Keratinocyte (primary cell): ENCODE measurements at regions not wholly inside any gene's neighbourhood (a gene's known extent, or its start where the extent isn't known, plus 50 kb on each side); places are given as distances from the start of the nearest gene placed in this dataset.

Experiments
- DNase-seq: peaks from one replicate; pipeline ENCODE4 v3.0.0-alpha.2; 2011; ENCODE audit warnings: low read depth, missing footprints, low spot score
- FAIRE-seq: peaks from 2 replicates; lab custom pipeline; 2011; peaks lifted over from hg19 to GRCh38; lab: Jason Lieb, UNC
- H2AFZ ChIP-seq: 2 replicates; pipeline ENCODE4 v1.6.0; 2012; ENCODE audit warnings: low read length, control low read depth, inconsistent platforms; ENCODE audit not compliant: control insufficient read depth
- H3K27ac ChIP-seq: 2 replicates; pipeline ENCODE4 v1.5.1; 2011; ENCODE audit warnings: low read length; ENCODE audit not compliant: control insufficient read depth, insufficient read depth
- H3K27me3 ChIP-seq: 3 replicates; pipeline ENCODE4 v1.6.0; 2011; ENCODE audit warnings: low read length; ENCODE audit not compliant: control insufficient read depth, insufficient read depth; ENCODE audit errors: extremely low read depth
- H3K36me3 ChIP-seq, 2 experiments: 2 replicates in 1 of 2; 3 replicates in 1 of 2; pipeline ENCODE4 v1.5.1; 2011; ENCODE audit warnings: low read length in 2 of 2, mild to moderate bottlenecking in 1 of 2; ENCODE audit not compliant: control insufficient read depth in 2 of 2, insufficient read depth in 2 of 2; ENCODE audit errors: extremely low read depth in 1 of 2
- H3K4me1 ChIP-seq: 3 replicates; pipeline ENCODE4 v1.5.1; 2011; ENCODE audit warnings: low read length; ENCODE audit not compliant: control insufficient read depth, insufficient read depth; ENCODE audit errors: extremely low read depth
- H3K4me2 ChIP-seq: 3 replicates; pipeline ENCODE4 v1.6.0; 2011; ENCODE audit warnings: low read depth, low read length; ENCODE audit not compliant: control insufficient read depth, insufficient read depth; ENCODE audit errors: extremely low read depth
- H3K4me3 ChIP-seq, 3 experiments: fragments of 200-600 bp in 1 of 3; sonication (generic) in 1 of 3; 2 replicates in 2 of 3; 3 replicates in 1 of 3; pipeline ENCODE4 v1.5.1; 2011 to 2016; ENCODE audit warnings: low read length in 3 of 3, mild to moderate bottlenecking in 3 of 3, control low read depth in 2 of 3, inconsistent platforms in 1 of 3, low read depth in 1 of 3, mixed read lengths in 1 of 3, mixed run types in 1 of 3, moderate library complexity in 1 of 3; ENCODE audit not compliant: control insufficient read depth in 2 of 3, insufficient read depth in 2 of 3; ENCODE audit errors: extremely low read depth in 1 of 3
- H3K79me2 ChIP-seq: 2 replicates; pipeline ENCODE4 v1.6.0; 2012; ENCODE audit warnings: low read length; ENCODE audit not compliant: control insufficient read depth, insufficient read depth
- H3K9ac ChIP-seq: 3 replicates; pipeline ENCODE4 v1.6.0; 2011; ENCODE audit warnings: low read length; ENCODE audit not compliant: control insufficient read depth, insufficient read depth; ENCODE audit errors: extremely low read depth
- H3K9me1 ChIP-seq: 3 replicates; pipeline ENCODE4 v1.6.0; 2011; ENCODE audit warnings: low read length; ENCODE audit not compliant: control insufficient read depth, insufficient read depth; ENCODE audit errors: extremely low read depth
- H3K9me3 ChIP-seq: 2 replicates; pipeline ENCODE4 v1.5.1; 2012; ENCODE audit warnings: low read depth, low read length; ENCODE audit not compliant: control insufficient read depth
- H4K20me1 ChIP-seq: 3 replicates; pipeline ENCODE4 v1.6.0; 2011; ENCODE audit warnings: low read length; ENCODE audit not compliant: control insufficient read depth, insufficient read depth; ENCODE audit errors: extremely low read depth
- CTCF ChIP-seq, 3 experiments: IDR thresholded peaks in 1 of 3; conservative IDR thresholded peaks in 1 of 3; optimal IDR thresholded peaks in 1 of 3; 2 replicates in 2 of 3; 3 replicates in 1 of 3; pipeline versions ENCODE3 to v1.5.1; 2011; ENCODE audit warnings: low read length in 3 of 3, mild to moderate bottlenecking in 3 of 3, moderate library complexity in 2 of 3, control low read depth in 1 of 3, inconsistent platforms in 1 of 3; ENCODE audit not compliant: insufficient read depth in 2 of 3; ENCODE audit errors: extremely low read depth in 1 of 3
- EZH2 ChIP-seq: IDR thresholded peaks from one replicate; pipeline ENCODE4 v1.6.1; 2012; ENCODE audit warnings: inconsistent platforms, mild to moderate bottlenecking, low read length, moderate library complexity
- dilution Hi-C: fragments of 300-500 bp; cut with MboI; formaldehyde crosslinking; loops from one replicate; pipeline ENCODE4 v1.7.0; 2020; ENCODE audit warnings: low sequenced_read_pairs; ENCODE audit not compliant: extremely low pct_ligation_motif_present

- Histone ChIP-seq H4K20me1 (no peaks in the 10 kb centered on the region), H3K27me3 (no peaks in the 10 kb centered on the region), H2AFZ (no peak overlapping the region), H3K79me2 (no peaks in the 10 kb centered on the region), H3K4me2 (peak overlapping the region; percentile 62), H3K4me3 (no peak overlapping the region), H3K4me1 (peaks cover 36% of the 10 kb centered on the region), H3K9me3 (no peaks in the 10 kb centered on the region), H3K9me1 (no peaks in the 10 kb centered on the region), H3K36me3 (no peaks in the 10 kb centered on the region), H3K9ac (no peak overlapping the region), H3K27ac (peak overlapping the region; percentile 84)
- DNase-seq (no peak), FAIRE-seq (peak; percentile 9)
- no peak for TF ChIP-seq CTCF (optimal IDR thresholded peaks at IDR 0.05 in 1 of 3, IDR thresholded peaks at IDR 0.05 in 1 of 3, conservative IDR thresholded peaks at IDR 0.05 in 1 of 3; ENCODE audit: extremely low read depth in 1 of 3, insufficient read depth in 2 of 3, low read length in 3 of 3)
- no peak for TF ChIP-seq EZH2
- dilution Hi-C loops, result no loop called here
These were observed 144.0 kb upstream of the KIT start for GRCh38 chr4:54513741-54514140.

- H3K27me3 ChIP-seq, result no peaks in the 10 kb centered on the region
- FAIRE-seq (no peak), DNase-seq (no peak)
- no peaks in the 10 kb centered on the region for H4K20me1 ChIP-seq
- no peak for TF ChIP-seq EZH2
- TF ChIP-seq CTCF (optimal IDR thresholded peaks at IDR 0.05 in 1 of 3, IDR thresholded peaks at IDR 0.05 in 1 of 3, conservative IDR thresholded peaks at IDR 0.05 in 1 of 3; ENCODE audit: extremely low read depth in 1 of 3, insufficient read depth in 2 of 3, low read length in 3 of 3), result no peak
- no peaks in the 10 kb centered on the region for H3K36me3 ChIP-seq
- no peaks in the 10 kb centered on the region for H3K9me3 ChIP-seq
- no peaks in the 10 kb centered on the region for H3K9me1 ChIP-seq
- dilution Hi-C loops, result no loop called here
- H2AFZ ChIP-seq, result peak overlapping the region; percentile 38
- no peaks in the 10 kb centered on the region for H3K79me2 ChIP-seq
- no peak overlapping the region for H3K4me2 ChIP-seq
- no peak overlapping the region for H3K4me3 ChIP-seq
- H3K9ac ChIP-seq, result no peak overlapping the region
- no peak overlapping the region for H3K27ac ChIP-seq
- H3K4me1 ChIP-seq, result peaks cover 36% of the 10 kb centered on the region
These were observed 141.1 kb upstream of the KIT start for GRCh38 chr4:54516556-54517215.
